HepG2 (cell line): ENCODE measurements at regions not wholly inside any gene's neighbourhood (a gene's known extent, or its start where the extent isn't known, plus 50 kb on each side); places are given as distances from the start of the nearest gene placed in this dataset.

ENCODE experiments used
- ATAC-seq: fragments of 200-7000 bp; cut with Tn5 transposase; 3 replicates; pipeline ENCODE4 v1.9.1; 2020; ENCODE audit warnings: mild to moderate bottlenecking, moderate library complexity
- BruUV-seq: library from RNA; stranded (reverse); fragments of 400-500 nt; replicated peaks from 2 replicates; lab custom pipeline; 2021; lab: Mats Ljungman, UMichigan
- CTCF ChIA-PET: fragments of 300-600 bp; formaldehyde crosslinking; extraction: SDS; loops from one replicate; lab custom pipeline; 2021; ENCODE audit warnings: low total read pairs, inconsistent platforms, low intra/inter-chr PET ratio; lab: Yijun Ruan, JAX
- POLR2A ChIA-PET: fragments of 350-600 bp; sonication (Branson Sonifier 250); formaldehyde crosslinking; loops from one replicate; lab custom pipeline; 2020; ENCODE audit warnings: antibody characterized with exemption, inconsistent platforms; lab: Yijun Ruan, JAX
- DNase-seq: peaks from one replicate; pipeline ENCODE4 v3.0.0-alpha.2; 2015; ENCODE audit warnings: low spot score
- FAIRE-seq: peaks from 3 replicates; lab custom pipeline; 2011; peaks lifted over from hg19 to GRCh38; lab: Jason Lieb, UNC
- H2AFZ ChIP-seq: one replicate; pipeline ENCODE4 v1.6.1; 2011; ENCODE audit warnings: low read length, inconsistent platforms
- H3K27ac ChIP-seq: fragments of 300-600 bp; 3 replicates; pipeline ENCODE4 v1.8.0; 2011; ENCODE audit warnings: mixed run types, mild to moderate bottlenecking, mixed read lengths, low read length, inconsistent platforms; ENCODE audit not compliant: insufficient read depth; ENCODE audit errors: extremely low read length
- H3K27me3 ChIP-seq, 2 experiments: fragments of 200-600 bp in 1 of 2; 2 replicates in 1 of 2; 3 replicates in 1 of 2; pipeline versions ENCODE4 v1.6.0 to v1.8.0; 2011; ENCODE audit warnings: low read length in 2 of 2, mild to moderate bottlenecking in 2 of 2, moderate library complexity in 2 of 2, inconsistent platforms in 1 of 2; ENCODE audit not compliant: insufficient read depth in 2 of 2, control insufficient read depth in 1 of 2
- H3K36me3 ChIP-seq, 2 experiments: fragments of 200-600 bp in 1 of 2; replicated peaks in 1 of 2; 2 replicates in 1 of 2; 3 replicates in 1 of 2; pipeline versions ENCODE4 v1.5.1 to v1.8.0; 2011; ENCODE audit warnings: low read length in 2 of 2, inconsistent platforms in 1 of 2; ENCODE audit not compliant: insufficient read depth in 2 of 2, control insufficient read depth in 1 of 2
- H3K4me1 ChIP-seq: 2 replicates; pipeline ENCODE4 v1.5.1; 2012; ENCODE audit warnings: low read length, inconsistent platforms; ENCODE audit not compliant: insufficient read depth
- H3K4me2 ChIP-seq: 2 replicates; pipeline ENCODE4 v1.6.0; 2011; ENCODE audit warnings: low read depth, low read length, inconsistent platforms
- H3K4me3 ChIP-seq, 3 experiments: fragments of 200-600 bp in 1 of 3; sonication (generic), shearing (Covaris generic) in 1 of 3; replicated peaks in 1 of 3; 2 replicates each; pipeline ENCODE4 v1.5.1; 2011 to 2016; ENCODE audit warnings: low read length in 3 of 3, inconsistent platforms in 2 of 3, low read depth in 2 of 3, mild to moderate bottlenecking in 2 of 3, control low read depth in 1 of 3, mixed read lengths in 1 of 3; ENCODE audit not compliant: insufficient read depth in 1 of 3
- H3K79me2 ChIP-seq: one replicate; pipeline ENCODE4 v1.6.1; 2011; ENCODE audit warnings: low read length, inconsistent platforms; ENCODE audit not compliant: insufficient read depth
- H3K9ac ChIP-seq: 2 replicates; pipeline ENCODE4 v1.6.0; 2011; ENCODE audit warnings: mild to moderate bottlenecking, low read depth, low read length, inconsistent platforms; ENCODE audit not compliant: insufficient read depth
- H3K9me3 ChIP-seq: 2 replicates; pipeline ENCODE4 v1.5.1; 2012; ENCODE audit warnings: mild to moderate bottlenecking, low read length
- H4K20me1 ChIP-seq: 2 replicates; pipeline ENCODE4 v1.6.0; 2011; ENCODE audit warnings: inconsistent platforms, mild to moderate bottlenecking, low read length, moderate library complexity; ENCODE audit not compliant: insufficient read depth
- CEBPZ ChIP-seq: IDR thresholded peaks from 2 replicates; pipeline ENCODE4 v1.6.1; 2012; ENCODE audit warnings: low read length, improper control_type of control experiment
- POLR2AphosphoS2 ChIP-seq: IDR thresholded peaks from 2 replicates; pipeline ENCODE4 v1.6.1; 2011; ENCODE audit warnings: low read depth, low read length, improper control_type of control experiment
- SNAPC2 ChIP-seq: sonication (generic); formaldehyde crosslinking; IDR thresholded peaks from 2 replicates; pipeline ENCODE4 v1.8.1; 2022; ENCODE audit warnings: mild to moderate bottlenecking, missing genetic modification reagents
- ZNF543 ChIP-seq: sonication (generic); formaldehyde crosslinking; IDR thresholded peaks from 2 replicates; pipeline ENCODE4 v1.4.0; 2020; ENCODE audit warnings: mild to moderate bottlenecking, missing genetic modification reagents
- ZNF784 ChIP-seq: sonication (generic); formaldehyde crosslinking; IDR thresholded peaks from 2 replicates; pipeline ENCODE4 v1.5.1; 2020; ENCODE audit warnings: missing genetic modification reagents, mild to moderate bottlenecking, borderline replicate concordance
- WGBS: methylation state at CpG from one replicate; pipeline ENCODE4 v1.1.6; 2017; ENCODE audit warnings: low lambda C conversion rate; 5-methylcytosine and 5-hydroxymethylcytosine counted together
- in situ Hi-C: cut with HindIII; loops from 2 replicates; pipeline ENCODE4 v1.10.0; 2017; ENCODE audit warnings: low pct_unique_long_range_greater_than_20kb; ENCODE audit not compliant: extremely low pct_ligation_motif_present
- intact Hi-C: fragments of 100-400 bp; cut with micrococcal nuclease; formaldehyde crosslinking; loops from one replicate; pipeline ENCODE4 v1.10.0; 2022; ENCODE audit not compliant: unreplicated experiment

GRCh38 chr1:91592716-91593477, 92.2 kb downstream of the CDC7 start:
- FAIRE-seq: no peak
- no peaks in the 10 kb centered on the region for H3K9me3 ChIP-seq
- WGBS: 41% methylated on average over 5 of the region's 5 CpGs
- no peak for TF ChIP-seq POLR2AphosphoS2
- TF ChIP-seq, all 625 proteins: peak for 0
- in situ Hi-C loops (no loop called here), intact Hi-C loops (no loop called here)
- H3K4me2 ChIP-seq: no peak overlapping the region
- no peaks in the 10 kb centered on the region for H3K36me3 ChIP-seq
- DNase-seq (no peak), ATAC-seq (no peak)
- peaks cover 0 to 23% of the 10 kb centered on the region in 2 experiments; a peak in 2 of 5 replicates for H3K27me3 ChIP-seq
- ChIA-PET CTCF (no interaction called here), POLR2A (no interaction called here)
- no peak overlapping the region for H3K9ac ChIP-seq
- no peaks in the 10 kb centered on the region for H3K79me2 ChIP-seq
- H2AFZ ChIP-seq: no peak overlapping the region
- H3K27ac ChIP-seq: no peak overlapping the region
- H3K4me3 ChIP-seq: no peak overlapping the region
- H3K4me1 ChIP-seq: peaks cover 21% of the 10 kb centered on the region
- BruUV-seq: no TSS peak
- H4K20me1 ChIP-seq: no peaks in the 10 kb centered on the region

- ChIA-PET CTCF (no interaction called here), POLR2A (no interaction called here)
- no TSS peak for BruUV-seq
- intact Hi-C loops (no loop called here), in situ Hi-C loops (no loop called here)
- Histone ChIP-seq H3K27me3 (peaks cover 0 to 23% of the 10 kb centered on the region in 2 experiments; a peak in 2 of 5 replicates), H3K4me3 (no peak overlapping the region), H2AFZ (no peak overlapping the region), H3K36me3 (no peaks in the 10 kb centered on the region), H3K9me3 (no peaks in the 10 kb centered on the region), H3K79me2 (no peaks in the 10 kb centered on the region), H3K4me2 (no peak overlapping the region), H3K27ac (no peak overlapping the region), H3K9ac (no peak overlapping the region), H4K20me1 (no peaks in the 10 kb centered on the region), H3K4me1 (peaks cover 21% of the 10 kb centered on the region)
- DNase-seq (no peak), ATAC-seq (no peak), FAIRE-seq (no peak)
- 53% methylated on average over 9 of the region's 11 CpGs for WGBS
- TF ChIP-seq CEBPZ (no peak), ZNF543 (CRISPR knock-in tag) (no peak), SNAPC2 (CRISPR knock-in tag) (no peak), ZNF784 (CRISPR knock-in tag) (no peak)
Measured at GRCh38 chr1:91594383-91595055, 93.9 kb downstream of the CDC7 start.
